HEK293 (cell line): ENCODE measurements at regions not wholly inside any gene's neighbourhood (a gene's known extent, or its start where the extent isn't known, plus 50 kb on each side); places are given as distances from the start of the nearest gene placed in this dataset.

Experiments
- ZNF48 ChIP-seq: fragments of 450-650 bp; formaldehyde crosslinking; IDR thresholded peaks from 2 replicates; pipeline ENCODE4 v1.5.1; 2016; ENCODE audit warnings: missing biosample characterization, missing genetic modification characterization
- TF ChIP-seq, protein P1 (sequence below): fragments of 450-650 bp; formaldehyde crosslinking; IDR thresholded peaks from 2 replicates; pipeline ENCODE4 v1.5.1; 2016; ENCODE audit warnings: missing biosample characterization, missing genetic modification characterization
- TF ChIP-seq, protein P2 (sequence below): fragments of 450-650 bp; formaldehyde crosslinking; IDR thresholded peaks from 2 replicates; pipeline ENCODE4 v1.5.1; 2016; ENCODE audit warnings: missing biosample characterization, missing genetic modification characterization

DNA sequence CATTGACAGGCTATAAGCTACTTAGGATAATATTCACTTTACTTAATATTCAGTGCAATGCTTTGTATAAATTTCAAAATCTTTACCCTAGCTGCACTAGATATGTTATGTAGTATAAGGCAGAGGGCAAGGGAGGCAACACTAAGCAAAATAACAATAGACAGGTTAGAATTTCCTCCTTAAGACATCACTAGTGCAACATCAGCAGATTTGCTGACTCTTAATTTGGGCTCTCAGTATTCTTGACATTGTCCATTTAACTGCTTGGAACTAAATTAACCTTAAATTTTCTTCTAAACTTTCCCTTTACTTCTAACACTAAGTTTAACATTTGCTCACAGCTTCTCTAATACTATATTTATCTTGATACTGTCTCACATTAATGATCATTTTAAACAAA is 273.9 kb downstream of the DIO2 start:
- TF ChIP-seq, protein P1, sequence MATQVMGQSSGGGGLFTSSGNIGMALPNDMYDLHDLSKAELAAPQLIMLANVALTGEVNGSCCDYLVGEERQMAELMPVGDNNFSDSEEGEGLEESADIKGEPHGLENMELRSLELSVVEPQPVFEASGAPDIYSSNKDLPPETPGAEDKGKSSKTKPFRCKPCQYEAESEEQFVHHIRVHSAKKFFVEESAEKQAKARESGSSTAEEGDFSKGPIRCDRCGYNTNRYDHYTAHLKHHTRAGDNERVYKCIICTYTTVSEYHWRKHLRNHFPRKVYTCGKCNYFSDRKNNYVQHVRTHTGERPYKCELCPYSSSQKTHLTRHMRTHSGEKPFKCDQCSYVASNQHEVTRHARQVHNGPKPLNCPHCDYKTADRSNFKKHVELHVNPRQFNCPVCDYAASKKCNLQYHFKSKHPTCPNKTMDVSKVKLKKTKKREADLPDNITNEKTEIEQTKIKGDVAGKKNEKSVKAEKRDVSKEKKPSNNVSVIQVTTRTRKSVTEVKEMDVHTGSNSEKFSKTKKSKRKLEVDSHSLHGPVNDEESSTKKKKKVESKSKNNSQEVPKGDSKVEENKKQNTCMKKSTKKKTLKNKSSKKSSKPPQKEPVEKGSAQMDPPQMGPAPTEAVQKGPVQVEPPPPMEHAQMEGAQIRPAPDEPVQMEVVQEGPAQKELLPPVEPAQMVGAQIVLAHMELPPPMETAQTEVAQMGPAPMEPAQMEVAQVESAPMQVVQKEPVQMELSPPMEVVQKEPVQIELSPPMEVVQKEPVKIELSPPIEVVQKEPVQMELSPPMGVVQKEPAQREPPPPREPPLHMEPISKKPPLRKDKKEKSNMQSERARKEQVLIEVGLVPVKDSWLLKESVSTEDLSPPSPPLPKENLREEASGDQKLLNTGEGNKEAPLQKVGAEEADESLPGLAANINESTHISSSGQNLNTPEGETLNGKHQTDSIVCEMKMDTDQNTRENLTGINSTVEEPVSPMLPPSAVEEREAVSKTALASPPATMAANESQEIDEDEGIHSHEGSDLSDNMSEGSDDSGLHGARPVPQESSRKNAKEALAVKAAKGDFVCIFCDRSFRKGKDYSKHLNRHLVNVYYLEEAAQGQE (tag by site-specific recombination): no peak
- TF ChIP-seq, protein P2, sequence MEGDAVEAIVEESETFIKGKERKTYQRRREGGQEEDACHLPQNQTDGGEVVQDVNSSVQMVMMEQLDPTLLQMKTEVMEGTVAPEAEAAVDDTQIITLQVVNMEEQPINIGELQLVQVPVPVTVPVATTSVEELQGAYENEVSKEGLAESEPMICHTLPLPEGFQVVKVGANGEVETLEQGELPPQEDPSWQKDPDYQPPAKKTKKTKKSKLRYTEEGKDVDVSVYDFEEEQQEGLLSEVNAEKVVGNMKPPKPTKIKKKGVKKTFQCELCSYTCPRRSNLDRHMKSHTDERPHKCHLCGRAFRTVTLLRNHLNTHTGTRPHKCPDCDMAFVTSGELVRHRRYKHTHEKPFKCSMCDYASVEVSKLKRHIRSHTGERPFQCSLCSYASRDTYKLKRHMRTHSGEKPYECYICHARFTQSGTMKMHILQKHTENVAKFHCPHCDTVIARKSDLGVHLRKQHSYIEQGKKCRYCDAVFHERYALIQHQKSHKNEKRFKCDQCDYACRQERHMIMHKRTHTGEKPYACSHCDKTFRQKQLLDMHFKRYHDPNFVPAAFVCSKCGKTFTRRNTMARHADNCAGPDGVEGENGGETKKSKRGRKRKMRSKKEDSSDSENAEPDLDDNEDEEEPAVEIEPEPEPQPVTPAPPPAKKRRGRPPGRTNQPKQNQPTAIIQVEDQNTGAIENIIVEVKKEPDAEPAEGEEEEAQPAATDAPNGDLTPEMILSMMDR (tag by site-specific recombination): no peak
- no peak for TF ChIP-seq ZNF48
